ENCODE measurements at regions not wholly inside any gene's neighbourhood (a gene's known extent, or its start where the extent isn't known, plus 50 kb on each side); places are given as distances from the start of the nearest gene placed in this dataset.

GRCh38 chr9:90995516-90995915 is 193.9 kb downstream of the SYK start:
- no peaks in the 10 kb centered on the region for H3K9me3 ChIP-seq
- intact Hi-C loops (cut with DNase I; ENCODE audit: low total_unique reads) = no loop called here
- in situ Hi-C loops (cut with MboI; ENCODE audit: low pct_ligation_motif_present in 1 of 4, low pct_unique_long_range_greater_than_20kb in 1 of 4, low sequenced_read_pairs in 3 of 4) = no loop called here
- peaks cover 0 to 3% (median 0%) of the 10 kb centered on the region in 4 donors for H3K4me1 ChIP-seq
- WGBS, 2 donors (ENCODE audit: low coverage in 1 of 2) = 94% methylated on average over 2 of the region's 2 CpGs; no CpG with 5 or more reads in 1 of the 2 donors
- no peak overlapping the region for H3K4me3 ChIP-seq
- H3K27me3 ChIP-seq = no peaks in the 10 kb centered on the region
- no peak for DNase-seq
- H3K36me3 ChIP-seq = no peaks in the 10 kb centered on the region
- no peak overlapping the region for H3K27ac ChIP-seq
- no peak for TF ChIP-seq CTCF (IDR thresholded peaks at IDR 0.05)
- no peak for TF ChIP-seq EP300 (IDR thresholded peaks at IDR 0.05; ENCODE audit: low read depth)
- TF ChIP-seq POLR2AphosphoS5 (IDR thresholded peaks at IDR 0.05) = no peak
- no peak for TF ChIP-seq POLR2A (IDR thresholded peaks at IDR 0.05)

GRCh38 chr9:90996154-90997065 is 194.8 kb downstream of the SYK start:
- in situ Hi-C loops (cut with MboI; ENCODE audit: low pct_ligation_motif_present in 1 of 4, low pct_unique_long_range_greater_than_20kb in 1 of 4, low sequenced_read_pairs in 3 of 4) (no loop called here), intact Hi-C loops (cut with DNase I; ENCODE audit: low total_unique reads) (no loop called here)
- Histone ChIP-seq H3K9me3 (no peaks in the 10 kb centered on the region), H3K27ac (no peak overlapping the region), H3K36me3 (no peaks in the 10 kb centered on the region), H3K4me3 (no peak overlapping the region), H3K4me1 (peaks cover 0 to 3% (median 0%) of the 10 kb centered on the region in 4 donors), H3K27me3 (no peaks in the 10 kb centered on the region)
- WGBS, 2 donors (ENCODE audit: low coverage in 1 of 2) = 80 to 91% methylated on average over 6 of the region's 6 CpGs
- no peak for DNase-seq
- TF ChIP-seq CTCF (IDR thresholded peaks at IDR 0.05) = no peak
- TF ChIP-seq EP300 (IDR thresholded peaks at IDR 0.05; ENCODE audit: low read depth) = no peak
- no peak for TF ChIP-seq POLR2AphosphoS5 (IDR thresholded peaks at IDR 0.05)
- no peak for TF ChIP-seq POLR2A (IDR thresholded peaks at IDR 0.05)

DNA sequence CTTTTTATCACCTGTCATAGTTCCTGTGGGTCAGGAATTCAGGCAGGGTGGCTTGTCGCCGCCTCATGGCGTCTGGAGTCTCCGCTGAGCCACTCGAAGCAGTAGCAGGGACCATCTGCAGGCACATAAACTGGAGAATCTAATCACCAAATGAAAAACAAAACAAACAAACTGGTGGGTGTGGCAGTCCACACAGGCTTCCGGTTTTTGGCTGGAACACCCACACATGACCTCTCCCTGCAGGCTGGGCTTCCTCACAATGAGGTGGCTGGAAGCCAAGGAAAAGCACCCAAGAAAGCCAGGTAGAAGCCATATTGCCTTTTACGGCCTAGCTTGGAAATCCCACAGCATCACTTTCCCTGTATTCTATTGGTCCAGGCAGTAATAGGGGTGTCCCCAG is 197.0 kb downstream of the SYK start:
- no peak overlapping the region for H3K4me3 ChIP-seq
- H3K4me1 ChIP-seq = peaks cover 0 to 3% (median 0%) of the 10 kb centered on the region in 4 donors
- no peaks in the 10 kb centered on the region for H3K36me3 ChIP-seq
- H3K27me3 ChIP-seq = no peaks in the 10 kb centered on the region
- H3K27ac ChIP-seq = no peak overlapping the region
- H3K9me3 ChIP-seq = no peaks in the 10 kb centered on the region
- peak; percentile 21 for DNase-seq
- 61% methylated on average over 7 of the region's 7 CpGs; no CpG with 5 or more reads in 1 of the 2 donors for WGBS, 2 donors (ENCODE audit: low coverage in 1 of 2)
- TF ChIP-seq POLR2A (IDR thresholded peaks at IDR 0.05) (no peak), EP300 (IDR thresholded peaks at IDR 0.05; ENCODE audit: low read depth) (no peak), POLR2AphosphoS5 (IDR thresholded peaks at IDR 0.05) (no peak), CTCF (IDR thresholded peaks at IDR 0.05) (no peak)
- in situ Hi-C loops (cut with MboI; ENCODE audit: low pct_ligation_motif_present in 1 of 4, low pct_unique_long_range_greater_than_20kb in 1 of 4, low sequenced_read_pairs in 3 of 4) = no loop called here
- intact Hi-C loops (cut with DNase I; ENCODE audit: low total_unique reads) = no loop called here

GRCh38 chr9:90999425-91000397 is 198.1 kb downstream of the SYK start:
- no peaks in the 10 kb centered on the region for H3K36me3 ChIP-seq
- intact Hi-C loops (cut with DNase I; ENCODE audit: low total_unique reads) (no loop called here), in situ Hi-C loops (cut with MboI; ENCODE audit: low pct_ligation_motif_present in 1 of 4, low pct_unique_long_range_greater_than_20kb in 1 of 4, low sequenced_read_pairs in 3 of 4) (no loop called here)
- peaks cover 0 to 3% (median 0%) of the 10 kb centered on the region in 4 donors for H3K4me1 ChIP-seq
- no peak for DNase-seq
- H3K9me3 ChIP-seq = no peaks in the 10 kb centered on the region
- no peak overlapping the region for H3K27ac ChIP-seq
- WGBS, 2 donors (ENCODE audit: low coverage in 1 of 2) = 54 to 91% methylated on average over 3 to 16 of the region's 16 CpGs
- H3K4me3 ChIP-seq = no peak overlapping the region
- TF ChIP-seq CTCF (IDR thresholded peaks at IDR 0.05) = no peak
- TF ChIP-seq EP300 (IDR thresholded peaks at IDR 0.05; ENCODE audit: low read depth) = no peak
- TF ChIP-seq POLR2A (IDR thresholded peaks at IDR 0.05) = no peak
- no peak for TF ChIP-seq POLR2AphosphoS5 (IDR thresholded peaks at IDR 0.05)
- no peaks in the 10 kb centered on the region for H3K27me3 ChIP-seq

Measured in transverse colon (tissue), 4 donors.